HG03066 (cell line): ENCODE measurements at regions not wholly inside any gene's neighbourhood (a gene's known extent, or its start where the extent isn't known, plus 50 kb on each side); places are given as distances from the start of the nearest gene placed in this dataset.

Experiments
- ATAC-seq: cut with Tn5 transposase; IDR thresholded peaks from one replicate; pipeline ENCODE4 v1.9.1; 2021; ENCODE audit warnings: low read depth; ENCODE audit not compliant: unreplicated experiment

DNA sequence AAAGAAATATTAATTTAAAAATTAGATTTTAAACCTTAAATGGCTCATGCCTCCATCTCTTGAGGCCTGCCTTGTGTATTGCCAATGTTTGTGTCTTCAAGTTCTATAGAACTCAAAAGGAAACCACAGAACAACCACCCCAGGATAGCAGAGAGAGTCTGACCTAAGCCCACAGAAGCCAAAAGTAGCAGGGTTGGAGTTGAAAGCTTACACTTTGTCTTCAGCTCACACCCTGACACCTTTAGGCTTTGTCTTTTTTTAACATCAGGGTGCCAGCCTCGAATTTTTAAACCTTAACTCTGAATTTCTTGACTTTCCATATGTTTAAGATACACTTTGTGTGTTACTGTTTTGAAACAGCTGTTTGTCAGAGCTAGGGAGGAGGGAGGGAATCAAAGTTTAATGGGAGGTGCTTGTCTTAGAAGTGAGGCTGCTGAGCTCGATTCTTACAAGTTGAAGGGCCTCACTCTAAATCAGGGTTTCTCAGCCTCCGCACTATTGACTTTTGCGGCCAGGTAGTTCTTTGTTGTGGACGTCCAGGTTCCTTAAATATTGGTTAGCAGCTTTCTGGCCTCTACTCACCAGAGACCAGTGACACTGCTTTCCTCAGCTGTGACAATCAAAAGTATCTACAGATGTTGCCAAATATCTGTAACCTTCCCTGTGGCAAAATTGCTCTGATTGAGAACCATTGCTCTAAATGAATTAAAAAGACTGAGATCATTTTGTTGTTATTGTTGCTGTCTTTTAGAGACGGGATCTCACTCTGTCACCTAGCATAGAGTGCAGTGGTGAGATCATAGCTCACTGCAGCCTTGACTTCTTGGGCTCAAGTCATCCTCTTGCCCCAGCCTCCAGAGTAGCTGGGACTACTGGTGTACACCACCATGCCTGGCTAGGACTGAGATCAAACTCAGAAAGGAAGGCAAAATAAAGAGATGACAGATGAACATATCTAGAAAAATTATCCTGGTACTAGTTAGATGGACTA is 139.2 kb upstream of the EOMES start:
- ATAC-seq: no peak

DNA sequence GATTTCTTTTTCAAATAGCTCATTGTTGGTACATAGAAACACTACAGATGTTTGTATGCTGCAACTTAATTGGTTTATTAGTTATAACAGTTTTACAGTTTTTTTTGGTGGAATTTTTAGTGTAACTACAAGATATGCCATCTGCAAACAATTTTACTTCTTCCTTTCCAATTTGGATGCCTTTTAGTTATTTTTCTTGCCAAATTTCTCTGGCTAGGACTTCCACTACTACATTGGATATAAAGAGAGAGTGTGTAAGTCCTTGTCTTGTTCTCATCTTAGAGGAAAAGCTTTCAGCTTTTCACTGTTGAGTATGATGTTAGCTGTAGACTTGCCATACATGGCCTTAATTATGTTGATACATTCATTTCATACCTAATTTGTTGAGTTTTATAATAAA is 143.6 kb upstream of the EOMES start:
- no peak for ATAC-seq

DNA sequence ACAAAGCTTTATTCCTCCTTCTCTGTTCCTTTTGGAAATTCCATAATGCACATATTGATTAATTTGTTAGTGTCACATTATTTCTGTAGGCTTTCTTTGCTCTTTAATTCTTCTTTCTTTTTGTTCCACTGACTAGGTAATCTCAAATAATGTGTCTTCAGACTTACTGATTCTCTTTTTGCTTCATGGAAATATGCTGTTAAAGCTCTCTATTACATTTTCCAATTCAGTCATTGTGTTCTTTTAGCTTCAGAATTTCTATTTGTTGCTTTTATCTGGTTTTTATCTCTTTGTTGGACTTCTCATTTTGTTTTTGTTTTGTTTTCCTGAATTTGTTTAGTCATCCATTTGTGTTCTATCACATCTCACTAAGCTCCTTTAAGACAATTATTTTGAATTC is 147.0 kb upstream of the EOMES start:
- ATAC-seq: no peak

DNA sequence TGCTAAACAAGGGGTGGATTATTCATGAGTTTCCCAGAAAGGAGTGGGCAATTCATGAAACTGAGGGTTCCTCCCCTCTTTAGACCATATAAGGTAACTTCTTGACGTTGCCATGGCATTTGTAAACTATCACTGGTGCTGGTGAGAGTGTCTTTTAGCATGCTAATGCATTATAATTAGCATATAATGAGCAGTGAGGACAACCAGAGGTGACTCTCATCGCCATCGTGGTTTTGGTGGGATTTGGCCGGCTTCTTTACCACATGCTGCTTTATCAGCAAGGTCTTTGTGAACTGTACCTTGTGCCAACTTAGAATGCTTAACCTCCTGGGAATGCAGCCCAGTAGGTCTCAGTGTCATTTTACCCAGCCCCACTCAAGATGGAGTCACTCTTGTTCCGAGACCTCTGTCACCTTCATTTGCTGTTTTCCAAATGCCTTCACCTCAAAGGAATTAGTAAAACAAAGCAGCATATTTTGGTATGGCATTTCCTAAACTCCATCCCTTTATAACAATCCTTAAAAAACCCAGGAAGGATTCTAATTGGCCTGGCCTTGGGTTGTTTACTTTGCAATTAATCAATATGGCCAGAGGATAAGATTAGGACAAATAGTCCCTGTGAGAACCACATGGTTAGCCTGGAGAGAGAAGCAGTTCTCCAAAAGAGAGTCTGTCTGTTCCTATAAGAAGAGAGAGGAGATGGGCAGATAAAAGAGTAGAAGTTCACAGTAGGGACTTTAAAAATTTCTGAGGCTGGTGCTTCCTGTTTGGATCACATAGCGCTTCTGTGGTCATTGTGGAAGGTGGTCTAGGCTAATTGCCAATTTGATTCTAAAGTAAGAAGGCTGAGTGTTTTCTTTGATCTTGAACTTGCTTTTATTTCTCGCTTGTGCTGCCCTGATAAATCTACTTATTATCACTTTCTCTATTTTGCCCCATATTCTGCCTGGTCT is 155.2 kb upstream of the EOMES start:
- ATAC-seq: no peak

DNA sequence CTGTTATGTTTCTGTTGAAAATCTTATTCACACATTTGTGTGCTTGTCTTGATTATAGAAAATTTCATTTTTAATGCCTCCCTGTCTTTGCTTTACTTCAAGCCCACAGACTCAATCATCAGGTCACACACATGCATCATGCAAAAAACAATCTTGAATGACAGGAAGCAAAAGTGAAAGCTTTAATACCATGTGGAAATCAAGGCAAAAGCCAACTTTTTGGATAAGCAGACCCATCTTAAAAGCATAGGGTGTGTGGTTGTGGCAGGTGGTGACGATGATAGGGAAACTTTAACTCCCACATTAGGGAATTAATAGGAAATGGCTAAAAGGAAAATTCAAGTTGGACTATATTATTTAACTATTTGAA is 155.9 kb upstream of the EOMES start:
- no peak for ATAC-seq

DNA sequence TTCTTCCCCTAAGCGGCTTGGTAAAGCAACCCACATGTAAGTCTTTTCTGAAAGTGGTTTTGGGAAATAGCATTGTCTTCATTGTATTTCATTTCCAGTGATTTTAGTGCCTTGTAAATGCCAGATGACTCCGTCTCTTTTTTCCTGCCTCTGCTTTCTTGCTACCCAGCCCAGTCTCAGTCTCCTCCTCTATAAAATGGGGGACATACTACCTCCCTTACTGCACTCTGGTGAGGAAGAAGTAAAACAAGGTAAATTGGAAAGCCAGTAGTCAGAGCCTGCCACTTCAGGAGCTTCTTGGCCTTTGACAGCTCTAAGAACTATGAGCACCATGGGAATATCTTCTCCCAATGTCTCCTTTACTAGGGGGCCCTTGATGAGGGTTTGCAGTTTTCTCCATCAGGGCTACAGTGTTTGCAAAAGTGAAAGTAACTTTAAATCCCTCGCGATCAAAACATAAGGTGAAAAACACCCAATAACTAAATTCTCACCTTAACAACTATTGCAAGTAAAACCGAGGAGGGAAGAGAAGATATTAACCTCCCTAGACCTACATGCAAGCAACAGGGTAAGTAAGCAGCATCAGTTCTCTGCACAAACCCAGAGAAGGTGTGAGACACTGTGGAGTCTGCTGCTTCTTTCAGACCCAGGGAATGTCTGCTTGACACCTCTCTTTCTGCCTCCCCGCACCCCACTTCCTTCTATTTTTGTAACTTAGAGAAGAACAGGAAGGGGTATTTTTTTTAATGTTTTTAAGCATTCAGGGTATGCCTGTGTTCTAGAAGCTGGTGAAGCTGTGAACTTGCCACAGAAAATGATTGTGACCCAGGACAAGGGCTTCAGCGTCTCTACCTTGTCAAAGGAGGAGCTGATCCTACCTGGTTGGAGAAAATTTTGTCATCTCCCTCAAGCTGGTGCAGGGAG is 159.1 kb upstream of the EOMES start:
- no peak for ATAC-seq

DNA sequence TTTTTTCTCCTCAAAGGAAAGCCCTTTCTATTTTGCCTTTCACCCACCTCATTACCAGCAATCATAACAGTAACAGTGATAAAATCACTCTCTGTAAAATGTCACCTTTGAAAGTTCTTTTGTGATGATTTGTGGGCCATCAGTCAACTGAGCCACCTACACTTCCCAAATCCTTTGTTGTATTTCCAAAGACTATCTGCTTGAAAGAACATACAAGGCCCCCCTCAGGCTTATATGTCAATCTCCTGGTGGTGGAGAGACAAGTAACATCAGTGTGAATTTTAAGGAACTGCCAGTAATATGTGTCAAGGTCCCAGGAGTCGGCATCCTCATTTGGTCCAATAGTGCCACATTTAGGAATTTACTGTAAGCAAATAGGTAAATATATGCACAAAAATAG is 161.1 kb upstream of the EOMES start:
- ATAC-seq: no peak

DNA sequence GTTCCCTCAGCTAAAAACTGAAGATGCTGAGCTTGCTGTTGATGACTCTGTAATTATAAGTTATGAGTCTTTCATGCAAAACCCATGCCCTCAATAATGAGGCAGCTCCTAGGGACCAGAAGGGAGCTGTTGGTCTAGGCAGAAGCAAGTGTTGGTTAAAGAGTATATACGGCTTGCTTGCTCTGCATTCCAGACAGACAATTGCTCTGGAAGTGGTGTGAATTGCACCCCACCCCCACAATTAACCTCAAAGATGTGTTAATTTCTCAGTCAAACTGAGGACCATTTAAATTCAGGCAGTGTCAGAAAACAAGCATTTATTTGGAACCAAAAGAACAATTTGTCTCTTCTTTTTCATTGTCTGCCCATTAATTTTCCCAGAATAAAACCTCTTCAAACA is 163.5 kb upstream of the EOMES start:
- ATAC-seq: no peak

DNA sequence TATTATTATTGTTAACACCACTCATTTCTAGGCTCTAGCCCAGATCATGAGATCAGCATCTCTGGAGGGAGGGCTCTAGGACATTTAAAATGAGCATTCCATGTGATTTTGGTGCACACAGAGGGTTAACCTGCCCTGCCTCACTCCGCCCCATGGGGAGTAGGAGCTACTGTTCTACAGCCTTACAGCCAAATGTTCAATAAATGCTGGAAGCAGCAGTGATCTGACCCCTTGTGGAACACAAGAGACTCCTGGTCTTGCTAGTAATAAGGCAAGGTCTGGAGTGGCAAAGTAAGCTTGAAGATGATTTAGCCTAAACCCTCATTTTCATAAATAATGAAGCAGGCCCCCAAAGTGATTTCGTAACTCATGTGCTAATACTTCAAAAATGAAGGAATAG is 166.4 kb upstream of the EOMES start:
- no peak for ATAC-seq

DNA sequence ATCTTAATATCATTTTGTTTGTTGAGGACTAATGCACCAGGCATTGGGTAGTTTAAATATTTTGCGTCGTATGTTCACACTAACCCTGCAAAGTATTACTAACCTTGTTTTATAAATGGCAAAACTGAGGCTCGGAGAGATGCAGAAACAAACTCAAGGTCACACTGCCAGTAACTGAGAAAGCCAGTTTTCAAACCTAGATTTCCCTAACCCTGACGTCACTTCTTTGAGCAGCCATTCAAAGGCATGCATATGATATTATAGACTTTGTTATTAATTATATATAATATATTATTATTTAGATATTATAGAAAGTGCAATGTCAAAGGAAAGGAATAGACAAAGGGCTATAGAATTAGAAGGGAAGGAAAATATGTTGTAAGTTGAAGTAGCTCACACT is 167.6 kb upstream of the EOMES start:
- ATAC-seq: no peak

DNA sequence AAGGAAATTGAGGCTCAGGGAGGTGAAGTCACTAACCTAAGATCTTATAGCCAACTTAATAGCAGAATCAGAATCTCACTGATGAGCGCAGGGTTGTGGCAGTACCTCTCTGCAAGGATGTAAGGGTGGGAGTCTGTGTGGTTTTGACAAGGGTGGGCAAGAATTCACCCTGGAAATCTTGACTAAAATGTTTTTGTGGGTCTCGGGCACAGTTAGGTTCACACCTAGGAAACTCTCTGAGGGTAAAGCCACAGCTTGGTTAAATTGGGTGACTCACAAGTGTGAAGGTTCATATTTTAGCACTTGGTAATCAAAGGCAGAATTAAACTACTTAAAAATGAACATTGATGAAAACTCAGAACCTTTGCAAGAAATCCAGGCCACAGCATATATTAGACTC is 178.2 kb upstream of the EOMES start:
- no peak for ATAC-seq

DNA sequence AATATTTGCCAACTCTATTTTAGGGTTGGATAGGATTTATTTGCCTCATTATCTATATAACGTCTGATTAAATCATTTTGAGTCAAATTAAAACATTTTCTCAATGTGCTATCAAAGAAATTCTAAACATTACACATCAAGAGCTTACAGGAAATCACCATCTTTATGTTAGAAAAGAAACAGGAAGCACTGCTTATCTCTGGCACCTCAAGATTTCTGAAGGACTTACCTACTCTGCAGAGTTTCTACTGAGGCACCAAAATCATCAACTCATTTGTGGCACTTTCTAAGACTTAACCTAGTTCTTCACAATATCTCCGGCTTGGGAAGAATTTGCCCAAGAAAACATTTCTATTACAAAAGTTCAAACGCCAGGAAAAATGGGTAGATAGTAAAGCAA is 181.3 kb upstream of the EOMES start:
- no peak for ATAC-seq

DNA sequence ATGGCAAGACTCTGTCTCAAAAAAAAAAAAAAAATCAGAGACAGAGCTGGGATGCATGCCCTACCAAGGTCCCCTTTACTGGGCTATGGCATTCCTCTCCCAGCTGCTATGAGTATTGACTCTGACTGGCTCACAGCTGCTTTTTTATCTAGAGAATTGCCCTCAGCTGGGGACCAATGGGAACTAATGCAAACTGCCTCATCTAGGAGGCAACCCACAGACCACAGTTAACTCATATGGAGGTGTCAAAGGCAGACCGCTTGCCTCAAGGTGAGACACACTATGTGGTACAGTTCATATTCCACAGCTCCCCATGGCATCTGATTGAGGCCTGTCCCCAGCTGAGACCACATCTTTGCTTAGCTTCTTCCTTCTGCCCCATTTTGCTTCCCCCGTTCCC is 183.5 kb upstream of the EOMES start:
- no peak for ATAC-seq

DNA sequence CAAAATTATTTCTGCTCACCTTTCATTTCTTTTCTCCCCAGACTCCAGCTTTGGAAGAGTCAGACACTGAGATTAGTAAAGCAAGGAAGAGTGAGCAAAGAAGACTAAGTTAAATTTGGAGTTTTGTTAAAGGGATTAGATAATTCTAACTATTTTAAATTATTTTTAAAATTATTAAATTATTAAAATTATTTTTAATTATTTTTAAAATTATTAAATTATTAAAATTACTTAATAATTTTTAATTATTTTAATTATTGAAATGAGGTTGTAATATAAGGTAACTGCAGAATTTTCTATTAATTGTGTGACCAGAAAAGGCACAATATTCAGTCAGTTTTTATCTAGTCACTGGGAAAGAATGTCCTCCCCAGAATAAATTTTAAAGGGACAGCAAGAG is 185.0 kb upstream of the EOMES start:
- no peak for ATAC-seq

DNA sequence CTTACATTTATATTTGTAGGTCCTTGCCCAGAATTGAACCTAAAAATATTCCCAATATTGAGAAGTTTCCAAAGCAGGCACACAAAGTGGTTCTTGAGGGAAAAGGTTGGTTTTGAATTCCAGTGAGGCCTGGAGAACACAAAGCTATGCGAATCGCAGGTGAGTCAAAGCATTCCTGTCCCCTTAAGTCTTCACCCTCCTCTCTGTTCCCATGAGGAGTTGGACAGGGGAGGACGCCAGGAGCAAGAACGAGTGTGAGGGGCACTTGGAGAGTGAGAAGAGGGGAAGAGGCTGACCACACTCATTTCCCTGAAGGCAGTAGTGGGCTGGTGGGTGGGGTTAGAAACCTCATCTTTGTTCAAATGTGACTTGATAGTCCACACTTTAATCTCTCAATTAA is 185.8 kb upstream of the EOMES start:
- ATAC-seq: no peak

DNA sequence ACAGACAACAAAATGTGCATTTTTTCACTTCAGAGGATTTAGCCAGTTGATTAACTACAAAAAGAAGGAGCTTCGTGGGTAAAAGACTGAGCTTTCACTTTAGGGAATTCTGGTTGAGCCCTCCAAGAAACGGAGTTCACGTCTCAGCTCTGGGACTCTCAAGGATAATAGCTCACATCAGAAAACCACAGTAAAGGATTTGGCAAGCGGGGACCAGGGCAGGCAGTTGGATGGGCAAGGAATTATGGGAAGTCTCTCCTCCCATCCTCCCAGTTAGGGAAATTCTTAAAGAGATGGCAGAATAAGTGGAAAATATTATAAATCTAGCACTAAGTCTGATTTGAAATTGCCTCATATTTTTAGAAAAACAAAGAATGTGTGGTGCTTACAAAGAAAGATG is 188.3 kb upstream of the EOMES start:
- ATAC-seq: no peak

DNA sequence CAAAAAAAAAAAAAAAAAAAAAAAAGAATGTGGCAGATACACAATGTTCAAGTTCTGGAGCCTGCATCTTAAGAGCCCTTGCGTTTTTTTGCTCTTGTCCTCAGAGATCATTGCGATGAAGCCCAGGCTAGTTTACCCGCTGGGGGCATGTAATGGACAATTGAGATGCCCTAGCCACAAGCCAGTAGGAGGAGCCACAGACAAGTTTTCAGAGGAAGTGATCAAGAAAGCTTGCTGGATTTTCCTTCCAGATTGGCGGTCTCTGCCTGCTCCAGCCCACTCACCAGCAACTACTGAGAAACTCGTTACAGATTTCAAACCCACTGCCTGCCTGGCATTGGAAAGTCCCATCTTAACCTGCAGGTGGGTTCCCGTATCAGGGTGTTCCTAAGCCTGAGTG is 192.1 kb upstream of the EOMES start:
- no peak for ATAC-seq

DNA sequence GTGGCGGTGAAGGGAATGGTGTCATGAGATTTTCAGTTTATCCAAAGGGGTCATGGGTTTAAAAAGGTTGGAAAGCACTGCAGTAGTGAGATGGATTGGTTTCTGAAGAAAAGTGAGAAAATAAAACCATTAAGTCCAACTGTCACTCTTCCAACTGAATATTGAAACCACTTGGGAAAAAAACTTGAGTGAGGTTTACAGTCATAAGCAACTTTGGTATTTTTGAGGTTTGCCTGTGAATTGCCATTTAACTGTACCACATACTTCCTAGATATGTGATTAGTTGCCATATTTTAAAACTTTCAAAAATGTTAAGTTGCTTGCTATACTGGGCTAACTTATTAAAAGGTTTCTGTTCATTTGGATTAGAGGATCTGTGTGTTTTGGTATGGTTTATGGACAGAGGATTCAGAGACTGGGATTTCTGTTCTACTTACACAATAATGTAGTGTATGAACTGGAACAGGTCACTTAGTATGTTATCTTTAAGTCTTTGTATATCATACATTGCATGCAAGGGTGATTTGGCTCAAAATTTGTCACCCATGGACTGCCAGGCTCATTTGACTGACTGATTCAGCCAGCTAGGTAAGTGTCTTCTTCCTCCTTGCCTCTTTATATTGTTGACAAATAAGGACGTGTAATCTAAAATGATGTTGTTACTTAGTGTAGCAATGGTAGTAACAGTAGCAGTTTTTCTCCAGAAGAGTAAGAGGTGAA is 201.4 kb upstream of the EOMES start:
- no peak for ATAC-seq

DNA sequence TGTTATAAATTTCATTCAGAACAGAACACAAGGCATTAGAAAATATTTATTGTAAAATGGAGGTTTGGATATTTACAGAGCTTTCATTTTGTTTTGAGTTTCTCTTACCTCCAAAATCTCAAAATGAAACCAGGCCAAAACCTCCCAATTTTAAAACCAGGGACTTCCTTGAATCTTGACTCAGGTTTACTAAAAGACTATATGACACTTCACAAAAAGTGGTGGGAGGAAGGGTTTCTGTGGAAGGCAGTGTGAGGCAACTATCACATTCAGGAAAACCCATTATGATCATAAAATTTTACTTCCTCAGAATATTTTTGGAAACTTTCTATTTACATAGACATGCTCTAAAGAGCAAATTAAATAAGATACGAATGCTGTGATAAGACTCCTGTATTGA is 205.8 kb upstream of the EOMES start:
- no peak for ATAC-seq

DNA sequence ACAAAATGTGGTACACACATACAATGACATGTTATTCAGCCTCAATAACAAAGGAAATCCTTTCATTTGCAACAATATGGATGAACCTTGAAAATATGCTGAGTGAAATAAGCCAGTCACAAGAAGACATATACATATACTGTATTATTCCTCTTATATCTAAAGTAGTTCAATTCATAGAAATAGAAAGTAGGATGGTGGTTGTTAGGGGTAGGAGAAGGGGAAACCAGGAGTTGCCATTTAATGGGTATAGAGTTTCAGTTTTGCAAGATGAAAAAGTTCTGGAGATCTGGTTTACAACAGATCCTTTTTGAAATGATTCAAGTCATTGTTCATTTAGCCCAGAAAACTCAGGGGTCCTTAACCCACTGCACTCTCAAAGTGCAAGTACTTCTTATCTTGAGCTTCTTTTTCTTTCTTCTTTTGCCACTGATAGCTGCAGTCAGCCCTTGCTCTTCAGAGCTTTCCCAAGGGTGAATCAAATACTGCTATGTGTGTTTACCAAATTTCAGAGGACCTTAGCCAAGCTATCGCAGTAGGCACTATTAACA is 208.0 kb upstream of the EOMES start:
- ATAC-seq: no peak
